HG03095 (cell line): ENCODE measurements at regions not wholly inside any gene's neighbourhood (a gene's known extent, or its start where the extent isn't known, plus 50 kb on each side); places are given as distances from the start of the nearest gene placed in this dataset.
"Not testable (repeated sequence)": the region's sequence is repeated elsewhere in the genome, so short reads cannot be mapped to it uniquely, and the experiment has no call there.

Source experiments
- ATAC-seq: cut with Tn5 transposase; IDR thresholded peaks from one replicate; pipeline ENCODE4 v1.9.1; 2021; ENCODE audit warnings: moderate library complexity; ENCODE audit not compliant: unreplicated experiment

GRCh38 chr14:58972233-58973017 lies 216.0 kb upstream of the DAAM1 start:
- no peak for ATAC-seq

DNA sequence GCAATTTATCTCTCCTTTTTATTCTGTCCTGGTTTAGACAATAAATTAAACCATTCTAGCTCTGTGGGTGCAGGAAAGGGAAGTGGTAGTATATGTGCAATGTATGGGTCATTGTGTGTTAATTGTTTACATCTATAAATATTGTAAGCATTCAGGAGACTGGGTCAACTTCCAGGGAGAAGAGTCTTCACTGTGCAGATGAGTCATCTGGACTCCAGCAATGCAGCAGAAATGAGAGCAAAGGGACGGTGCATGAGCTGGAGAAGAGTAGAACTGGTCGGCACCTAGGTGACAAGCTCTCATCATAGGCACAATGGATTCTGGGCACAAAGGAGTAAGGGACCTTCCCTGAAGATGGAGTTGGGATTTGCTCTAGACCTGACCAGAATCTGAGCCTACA lies 211.1 kb upstream of the DAAM1 start:
- no peak for ATAC-seq

DNA sequence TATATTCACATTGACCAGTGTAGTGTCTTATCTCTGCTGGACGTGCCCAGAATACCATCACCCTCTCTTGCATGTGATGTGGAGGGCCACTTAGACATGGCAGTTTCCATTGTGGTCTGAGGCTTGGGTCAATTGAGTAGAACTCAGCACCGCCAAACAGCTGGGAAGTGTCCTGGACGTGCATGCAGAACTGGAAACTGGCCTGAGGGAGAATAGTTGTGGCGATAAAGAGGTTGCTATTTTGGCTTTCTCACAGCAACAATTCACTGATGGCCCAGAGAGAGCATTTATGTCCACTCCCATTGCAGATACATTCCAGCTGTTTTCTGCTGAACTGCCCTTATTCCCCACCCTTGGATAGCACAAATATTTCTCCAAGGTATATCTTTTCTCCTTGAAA lies 210.1 kb upstream of the DAAM1 start:
- no peak for ATAC-seq

DNA sequence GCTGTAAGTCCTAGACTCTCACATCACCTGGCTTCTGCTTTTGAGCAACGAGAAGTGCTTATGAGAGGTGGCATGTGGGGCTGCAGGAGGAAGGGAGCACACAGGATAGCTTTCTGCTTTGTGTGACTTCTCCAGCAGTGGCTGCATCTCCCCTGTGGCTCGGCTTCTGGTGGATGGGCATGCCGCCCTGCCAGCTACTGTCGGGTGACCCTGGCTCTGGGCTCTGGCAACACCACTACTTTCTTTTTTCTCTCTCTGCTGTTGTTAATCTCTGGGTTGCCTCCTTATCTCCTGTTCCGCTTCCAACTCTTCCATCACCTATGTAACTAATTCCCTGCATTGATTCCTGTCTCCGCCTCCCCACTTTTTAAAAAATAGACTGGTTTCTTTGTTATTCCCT lies 209.1 kb upstream of the DAAM1 start:
- ATAC-seq, result no peak

DNA sequence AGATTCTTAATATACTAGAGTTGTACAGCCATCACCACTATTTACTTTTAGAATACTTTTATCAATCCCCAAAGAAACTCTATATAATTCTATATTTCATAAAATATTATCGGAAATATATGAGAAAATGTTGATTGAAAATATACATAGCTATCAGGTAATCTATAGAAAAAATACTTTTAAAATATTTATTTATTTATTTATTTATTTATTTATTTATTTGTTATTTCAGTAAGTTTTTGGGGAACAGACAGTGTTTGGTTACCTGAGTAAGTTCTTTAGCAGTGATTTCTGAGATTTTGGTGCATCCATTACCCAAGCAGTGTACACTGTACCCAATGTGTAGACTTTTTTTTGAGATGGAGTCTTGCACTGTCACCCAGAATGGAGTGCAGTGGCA lies 206.6 kb upstream of the DAAM1 start:
- ATAC-seq, result no peak

DNA sequence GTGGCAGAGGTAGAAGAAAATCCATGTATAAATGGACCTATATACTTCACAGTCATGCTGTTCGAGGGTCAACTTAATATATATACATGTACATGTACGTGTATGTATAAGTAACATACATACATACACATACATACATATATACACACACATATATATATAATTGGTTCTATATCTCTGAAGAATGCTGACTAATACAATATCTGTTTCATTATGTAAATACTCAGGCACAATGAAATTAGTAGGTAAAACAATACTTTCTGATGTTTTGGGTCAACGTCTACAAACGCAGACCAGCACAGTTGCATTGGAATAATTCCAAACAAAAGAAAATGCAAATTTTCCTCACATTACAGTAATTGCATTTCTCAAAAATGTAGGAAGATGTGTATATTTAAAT lies 202.7 kb upstream of the DAAM1 start:
- ATAC-seq, result no peak

DNA sequence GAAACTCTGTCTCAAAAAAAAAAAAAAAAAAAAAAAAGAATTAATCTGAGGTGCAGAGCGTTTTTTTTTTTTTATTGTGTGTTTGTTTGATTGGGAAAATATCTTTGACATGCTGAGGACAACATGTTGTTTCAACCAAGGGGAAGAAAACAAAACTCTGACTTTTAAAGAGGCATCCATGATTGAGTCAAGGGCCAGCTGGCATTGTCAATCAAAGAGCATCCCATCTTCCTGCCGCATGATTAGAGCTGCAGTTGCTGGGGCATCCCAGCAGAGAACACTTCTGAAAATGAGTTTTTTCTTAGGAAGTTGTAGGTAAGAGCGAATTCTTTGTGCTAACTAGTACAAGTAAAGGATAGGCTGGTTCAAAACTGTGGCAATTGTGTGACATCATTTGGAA lies 200.9 kb upstream of the DAAM1 start:
- ATAC-seq, result no peak

DNA sequence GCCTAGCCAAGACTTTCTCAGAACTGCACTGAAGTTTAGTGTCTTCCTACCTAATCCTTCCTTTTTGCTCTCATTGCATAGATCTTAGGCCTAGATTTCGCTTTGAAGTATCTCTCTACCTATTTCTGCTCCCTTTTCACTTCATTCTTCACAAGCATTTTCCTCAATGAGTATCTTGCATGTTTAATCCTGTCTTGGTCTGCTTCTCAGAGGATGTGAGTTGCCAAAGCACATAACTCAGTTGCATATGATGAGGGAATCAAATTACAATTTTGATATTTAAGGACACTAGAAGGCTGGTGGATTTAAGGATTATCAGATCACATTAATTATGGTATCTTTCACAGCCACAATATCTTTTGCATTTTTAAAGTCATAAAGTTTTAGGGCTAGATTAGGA lies 195.5 kb upstream of the DAAM1 start:
- no peak for ATAC-seq

DNA sequence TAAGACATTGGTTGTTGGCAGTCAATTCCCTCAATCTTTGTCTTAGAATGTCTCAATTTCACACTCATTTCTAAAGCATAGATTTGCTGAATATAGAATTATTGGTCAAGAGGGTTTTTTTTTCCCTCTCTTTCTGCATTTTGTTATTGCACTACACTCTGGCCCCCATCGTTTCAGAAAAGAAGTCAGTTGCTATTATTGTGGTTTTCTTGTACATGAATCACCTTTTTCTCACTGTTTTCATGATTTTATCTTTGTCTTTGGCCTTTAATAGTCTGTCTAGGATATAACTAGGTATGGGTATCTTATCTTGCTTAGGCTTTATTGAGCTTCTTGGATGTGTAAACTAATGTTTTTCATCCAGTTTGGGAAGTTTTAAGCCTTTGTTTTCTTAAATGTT lies 194.3 kb upstream of the DAAM1 start:
- no peak for ATAC-seq

DNA sequence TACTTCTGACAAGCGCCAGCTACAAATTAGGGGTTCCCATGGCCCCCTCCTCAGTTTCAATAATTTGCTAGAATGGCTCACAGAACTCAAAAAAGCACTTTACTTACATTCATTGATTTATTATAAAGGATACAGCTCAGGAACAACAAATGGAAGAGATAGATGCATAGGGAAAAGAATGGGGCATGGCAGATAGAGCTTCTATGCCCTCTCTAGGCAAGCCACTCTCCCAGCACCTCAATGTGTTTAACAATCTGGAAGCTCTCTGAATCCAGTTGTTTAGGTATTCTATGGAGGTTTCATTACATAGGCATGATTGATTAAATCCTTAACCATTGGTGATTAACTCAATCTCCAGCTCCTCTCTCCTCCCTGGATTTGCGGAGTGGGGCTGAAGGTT lies 184.5 kb upstream of the DAAM1 start:
- ATAC-seq, result no peak

DNA sequence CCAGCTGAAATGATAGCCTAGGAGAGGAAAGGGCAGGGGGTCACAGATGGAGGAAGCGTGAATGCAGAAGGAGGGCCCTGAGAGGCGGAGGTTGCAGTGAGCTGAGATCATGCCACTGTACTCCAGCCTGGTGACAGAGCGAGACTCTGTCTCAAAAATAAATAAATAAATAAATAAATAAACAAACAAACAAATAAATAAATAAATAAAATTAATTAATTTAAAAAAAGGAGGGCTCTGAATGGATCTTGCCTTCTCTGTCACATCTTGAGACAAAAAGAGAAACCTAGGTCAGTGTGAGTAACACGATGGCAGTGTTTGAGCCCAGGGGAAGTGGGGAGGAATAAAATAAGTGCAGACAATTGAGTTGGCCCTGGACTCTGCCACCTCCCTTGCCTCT lies 182.3 kb upstream of the DAAM1 start:
- not testable (repeated sequence) for ATAC-seq

- ATAC-seq, result no peak
Observed at GRCh38 chr14:59009967-59010366, 178.5 kb upstream of the DAAM1 start.

DNA sequence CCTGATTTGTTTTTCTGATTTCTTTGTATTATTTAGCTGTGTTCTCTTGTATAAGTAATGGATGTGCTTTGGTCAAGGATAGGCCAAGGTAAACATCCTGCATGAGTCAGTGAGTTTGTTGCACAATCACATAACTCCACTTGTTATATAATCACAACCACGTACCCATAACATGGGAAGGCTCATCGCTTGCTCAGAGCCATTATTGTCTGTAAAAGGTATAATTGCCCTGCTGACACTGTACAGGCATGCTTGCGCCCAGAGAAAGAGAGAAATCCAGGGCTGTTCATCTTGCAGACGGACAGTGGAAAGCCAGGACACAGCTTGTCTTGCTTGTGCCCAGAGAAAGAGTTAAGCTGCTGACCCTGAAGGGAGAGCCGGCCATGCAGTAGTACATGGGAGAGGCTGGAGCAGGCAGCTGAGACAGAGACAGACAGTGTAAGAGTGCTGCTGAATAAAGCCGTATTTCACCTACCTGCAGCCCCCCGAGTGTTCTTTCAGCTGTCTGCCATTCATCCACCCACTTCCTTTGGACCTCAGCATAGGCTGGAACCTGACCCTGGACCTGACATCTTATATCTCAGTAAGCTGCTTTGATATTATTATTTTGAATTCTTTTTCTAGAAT lies 174.7 kb upstream of the DAAM1 start:
- ATAC-seq, result no peak

DNA sequence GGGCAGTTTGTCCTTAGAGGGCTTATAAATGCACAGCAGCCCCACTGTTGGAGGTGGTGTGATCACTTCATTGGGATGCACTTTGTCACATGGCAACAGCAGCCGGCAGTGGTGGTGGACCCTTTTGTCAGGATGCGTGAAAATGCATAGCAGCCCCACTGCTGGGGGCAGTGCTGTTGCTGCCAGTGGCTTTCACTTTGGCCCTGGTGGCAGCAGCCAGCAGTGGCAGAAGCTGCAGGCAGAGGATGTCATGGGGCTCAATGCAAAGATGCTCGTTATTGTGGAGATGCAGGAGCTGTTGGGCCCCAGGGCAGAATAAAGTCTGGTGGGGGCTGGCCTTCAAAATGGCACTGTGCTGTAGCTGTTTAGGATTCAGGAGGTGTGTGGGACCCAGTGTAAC lies 173.0 kb upstream of the DAAM1 start:
- no peak for ATAC-seq

DNA sequence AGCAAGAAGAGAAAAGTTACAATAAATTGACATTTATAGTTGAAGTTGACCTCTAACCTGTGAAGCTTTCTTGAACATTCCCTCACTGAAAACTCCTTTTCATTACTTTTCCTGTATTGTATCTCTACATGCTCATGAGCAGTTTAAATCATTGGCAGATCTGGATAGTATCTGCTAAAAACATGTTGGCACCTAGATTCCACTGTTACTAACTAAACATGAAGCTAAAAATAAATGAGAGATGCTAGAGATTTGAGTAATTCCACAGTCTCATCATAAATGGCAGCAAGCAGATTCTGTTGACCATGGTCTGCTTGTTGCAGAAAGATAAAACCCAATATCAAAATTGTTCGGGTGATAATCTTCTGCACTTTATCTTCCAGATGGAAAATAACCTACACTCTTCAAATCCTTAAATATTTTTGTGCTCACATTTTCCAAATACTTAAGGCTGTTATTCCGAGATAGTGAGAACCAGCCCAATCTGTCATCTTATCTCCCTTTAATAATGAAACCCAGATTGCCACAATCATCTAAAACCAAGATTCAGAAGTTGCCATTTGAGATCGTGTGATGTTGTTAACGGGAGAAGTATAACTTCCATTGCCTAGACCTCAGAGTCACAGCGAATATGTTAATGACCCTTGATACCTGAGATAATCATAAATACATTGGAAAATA lies 171.0 kb upstream of the DAAM1 start:
- no peak for ATAC-seq

DNA sequence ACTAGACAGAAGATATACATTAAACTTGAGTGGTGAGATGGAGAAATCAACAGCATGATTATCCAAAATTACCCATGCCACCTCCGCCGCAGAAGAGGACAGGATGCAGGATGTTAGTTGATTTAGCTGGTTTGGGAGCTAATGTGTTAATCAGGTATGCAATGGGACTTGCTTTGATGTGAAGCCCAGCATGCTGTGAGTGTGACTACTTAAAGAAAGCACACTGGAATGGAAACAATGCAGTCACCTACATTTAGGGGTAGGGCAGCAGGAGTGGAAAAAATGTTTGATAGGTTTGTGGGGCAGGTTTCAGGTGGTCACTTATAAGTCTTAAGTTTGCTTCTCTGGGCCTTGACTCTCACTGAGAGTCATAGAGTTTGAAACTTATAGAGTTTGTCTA lies 170.0 kb upstream of the DAAM1 start:
- no peak for ATAC-seq

- ATAC-seq, result no peak
Observed at GRCh38 chr14:59018978-59019377, 169.5 kb upstream of the DAAM1 start.

DNA sequence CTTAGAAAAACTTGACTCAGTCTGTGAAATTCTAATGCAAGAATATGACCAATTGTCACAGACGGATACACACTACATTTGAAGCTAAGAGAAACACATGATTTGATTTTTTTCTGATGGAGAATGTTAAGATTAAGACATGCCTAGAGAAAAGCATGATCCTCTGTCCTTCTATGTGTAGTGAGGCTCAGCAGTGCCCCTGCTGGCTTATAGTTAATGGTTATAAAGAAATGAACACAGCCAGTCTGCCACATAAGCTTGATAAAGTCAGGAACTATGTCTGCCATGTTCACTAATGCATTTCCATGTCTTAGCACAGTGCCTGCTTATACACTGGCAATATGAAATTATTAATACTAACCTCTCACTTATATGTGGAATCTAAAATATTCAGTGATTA lies 168.1 kb upstream of the DAAM1 start:
- no peak for ATAC-seq

DNA sequence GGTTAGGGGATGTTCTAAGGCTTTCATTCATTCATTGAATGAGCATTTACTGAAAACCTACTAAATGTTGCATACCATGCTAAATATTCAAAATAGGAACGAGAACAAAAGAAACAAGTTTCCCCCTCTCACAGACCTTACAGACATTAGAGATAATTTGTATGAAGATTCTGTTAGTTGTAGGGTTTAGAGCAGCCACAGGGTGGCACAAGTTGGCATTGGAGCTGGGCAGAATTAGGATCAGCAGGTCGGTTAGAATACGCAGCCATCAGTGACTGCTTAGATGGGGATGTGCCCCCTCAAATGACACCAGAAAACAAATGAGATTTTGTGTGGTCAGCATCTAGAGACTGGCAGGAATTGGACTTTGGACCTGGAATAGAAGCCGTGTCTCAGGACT lies 166.3 kb upstream of the DAAM1 start:
- no peak for ATAC-seq

- ATAC-seq, result no peak
Observed at GRCh38 chr14:59026081-59026480, 162.4 kb upstream of the DAAM1 start.

- ATAC-seq, result not testable (repeated sequence)
Observed at GRCh38 chr14:59026640-59027039, 161.8 kb upstream of the DAAM1 start.

DNA sequence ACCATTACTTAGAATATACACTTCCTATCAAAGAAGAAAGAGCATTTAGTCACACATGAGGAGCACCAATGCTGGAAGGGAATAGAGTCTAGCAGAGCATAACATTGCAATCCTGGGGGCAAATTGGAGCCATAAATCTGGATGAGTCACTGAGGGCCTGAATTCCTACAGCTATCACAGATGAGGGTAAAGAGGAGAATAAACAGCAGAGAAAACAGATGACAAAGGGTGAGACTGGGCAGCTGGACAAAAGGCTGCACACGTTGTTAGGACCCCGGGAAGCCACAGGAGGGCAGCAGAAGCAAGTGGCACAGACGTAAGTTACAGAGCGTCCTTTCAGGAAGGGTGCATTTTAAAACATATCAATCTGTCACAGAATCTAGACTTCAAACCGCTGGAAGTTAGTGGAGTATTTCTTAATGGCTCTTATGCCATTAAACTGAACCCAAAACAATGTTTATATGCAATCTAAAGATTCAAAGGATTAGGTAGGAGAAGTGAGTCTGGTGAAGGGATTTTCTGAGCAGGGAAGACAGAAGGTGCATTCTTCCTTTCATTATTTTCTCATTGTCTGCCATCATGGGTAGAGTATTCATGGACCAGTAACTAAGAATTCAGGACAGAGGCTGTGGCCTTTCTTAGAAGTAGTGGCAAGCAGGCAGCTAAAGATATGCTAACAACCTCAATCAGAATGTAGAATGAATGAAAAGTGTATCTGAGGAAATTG lies 159.8 kb upstream of the DAAM1 start:
- peak; percentile 94 for ATAC-seq
